WTC11 (cell line): ENCODE measurements at regions not wholly inside any gene's neighbourhood (a gene's known extent, or its start where the extent isn't known, plus 50 kb on each side); places are given as distances from the start of the nearest gene placed in this dataset.

ENCODE experiments used
- ATAC-seq: fragments of 200-7000 bp; cut with Tn5 transposase; 2 replicates; pipeline ENCODE4 v1.10.0; 2021; ENCODE audit warnings: mild to moderate bottlenecking, moderate library complexity
- CTCF ChIA-PET: fragments of 300-600 bp; sonication (Branson Sonifier 250); formaldehyde crosslinking; loops from one replicate; lab custom pipeline; 2021; ENCODE audit warnings: antibody characterized with exemption; lab: Charles Lee
- POLR2A ChIA-PET: fragments of 350-600 bp; sonication (Branson Sonifier 250); formaldehyde crosslinking; loops from one replicate; lab custom pipeline; 2021; ENCODE audit warnings: antibody characterized with exemption; lab: Charles Lee
- DNase-seq: peaks from one replicate; pipeline ENCODE4 v3.0.0; 2021; ENCODE audit warnings: low spot score
- H3K27ac Mint-ChIP-seq: 2 replicates; pipeline ENCODE4 v1.8.0; 2021; ENCODE audit warnings: mixed read lengths
- H3K27me3 Mint-ChIP-seq: 2 replicates; pipeline ENCODE4 v1.8.0; 2021; ENCODE audit warnings: low read depth, mild to moderate bottlenecking, moderate library complexity, mixed read lengths
- H3K36me3 Mint-ChIP-seq: 2 replicates; pipeline ENCODE4 v1.8.0; 2021; ENCODE audit warnings: mixed read lengths
- H3K4me1 Mint-ChIP-seq: 2 replicates; pipeline ENCODE4 v1.8.0; 2022; ENCODE audit warnings: mixed read lengths
- H3K4me3 Mint-ChIP-seq: 2 replicates; pipeline ENCODE4 v1.8.0; 2021; ENCODE audit warnings: mild to moderate bottlenecking, moderate library complexity, mixed read lengths
- H3K9me3 Mint-ChIP-seq: 2 replicates; pipeline ENCODE4 v1.8.0; 2021; ENCODE audit warnings: mixed read lengths
- E2F1 ChIP-seq: sonication (generic); formaldehyde crosslinking; IDR thresholded peaks from 2 replicates; pipeline ENCODE4 v1.8.0; 2022; ENCODE audit warnings: mild to moderate bottlenecking, missing genetic modification reagents
- ELF4 ChIP-seq: sonication (generic); formaldehyde crosslinking; IDR thresholded peaks from 2 replicates; pipeline ENCODE4 v1.8.1; 2022; ENCODE audit warnings: low read depth, mild to moderate bottlenecking, moderate library complexity, missing genetic modification reagents
- FOXK1 ChIP-seq: sonication (generic); formaldehyde crosslinking; IDR thresholded peaks from 2 replicates; pipeline ENCODE4 v1.8.0; 2022; ENCODE audit warnings: mild to moderate bottlenecking, moderate library complexity, missing genetic modification reagents
- GRHL2 ChIP-seq: fragments of 250-450 bp; sonication (Bioruptor Pico); IDR thresholded peaks from 2 replicates; pipeline ENCODE4 v1.8.0; 2022; ENCODE audit warnings: mild to moderate bottlenecking, moderate library complexity; ENCODE audit not compliant: insufficient replicate concordance, severe bottlenecking
- JUN ChIP-seq: sonication (generic); formaldehyde crosslinking; IDR thresholded peaks from 2 replicates; pipeline ENCODE4 v1.8.0; 2023; ENCODE audit warnings: mild to moderate bottlenecking, missing genetic modification reagents
- KAT7 ChIP-seq: sonication (generic); formaldehyde crosslinking; IDR thresholded peaks from 2 replicates; pipeline ENCODE4 v1.8.1; 2023; ENCODE audit warnings: missing genetic modification reagents, mild to moderate bottlenecking, borderline replicate concordance
- MLX ChIP-seq: sonication (generic); formaldehyde crosslinking; IDR thresholded peaks from 2 replicates; pipeline ENCODE4 v1.8.1; 2023; ENCODE audit warnings: mild to moderate bottlenecking, missing genetic modification reagents, moderate library complexity
- SMAD3 ChIP-seq: sonication (generic); formaldehyde crosslinking; IDR thresholded peaks from 2 replicates; pipeline ENCODE4 v1.8.0; 2022; ENCODE audit warnings: missing genetic modification reagents, mild to moderate bottlenecking, borderline replicate concordance
- USF1 ChIP-seq: sonication (generic); formaldehyde crosslinking; IDR thresholded peaks from 2 replicates; pipeline ENCODE4 v1.8.0; 2022; ENCODE audit warnings: mild to moderate bottlenecking, missing genetic modification reagents
- ZBTB43 ChIP-seq: sonication (generic); formaldehyde crosslinking; IDR thresholded peaks from 2 replicates; pipeline ENCODE4 v1.8.1; 2023; ENCODE audit warnings: mild to moderate bottlenecking, missing genetic modification reagents
- ZNF121 ChIP-seq: sonication (generic); formaldehyde crosslinking; IDR thresholded peaks from 2 replicates; pipeline ENCODE4 v1.8.0; 2023; ENCODE audit warnings: missing genetic modification reagents
- TF ChIP-seq, protein P1 (sequence below): sonication (generic); formaldehyde crosslinking; IDR thresholded peaks from 2 replicates; pipeline ENCODE4 v1.8.0; 2022; ENCODE audit warnings: missing genetic modification reagents
- TF ChIP-seq, protein P2 (sequence below): fragments of 250-450 bp; sonication (Bioruptor Pico); IDR thresholded peaks from 2 replicates; pipeline ENCODE4 v1.9.0; 2021; ENCODE audit warnings: moderate library complexity, mild to moderate bottlenecking, inconsistent platforms, borderline replicate concordance
- TF ChIP-seq, protein P3 (sequence below): fragments of 250-450 bp; sonication (Bioruptor Pico); IDR thresholded peaks from 2 replicates; pipeline ENCODE4 v1.9.0; 2021; ENCODE audit warnings: mild to moderate bottlenecking
- TF ChIP-seq, protein P4 (sequence below): sonication (generic); formaldehyde crosslinking; conservative IDR thresholded peaks from 2 replicates; pipeline ENCODE4 v1.8.1; 2022; ENCODE audit warnings: mild to moderate bottlenecking, missing genetic modification reagents
- TF ChIP-seq, protein P5 (sequence below): fragments of 250-450 bp; sonication (Bioruptor Pico); IDR thresholded peaks from 2 replicates; pipeline ENCODE4 v1.9.0; 2021; ENCODE audit warnings: mild to moderate bottlenecking, borderline replicate concordance
- TF ChIP-seq, protein P6 (sequence below): sonication (generic); formaldehyde crosslinking; IDR thresholded peaks from 2 replicates; pipeline ENCODE4 v1.8.1; 2022; ENCODE audit warnings: low read depth, missing genetic modification reagents, borderline replicate concordance

DNA sequence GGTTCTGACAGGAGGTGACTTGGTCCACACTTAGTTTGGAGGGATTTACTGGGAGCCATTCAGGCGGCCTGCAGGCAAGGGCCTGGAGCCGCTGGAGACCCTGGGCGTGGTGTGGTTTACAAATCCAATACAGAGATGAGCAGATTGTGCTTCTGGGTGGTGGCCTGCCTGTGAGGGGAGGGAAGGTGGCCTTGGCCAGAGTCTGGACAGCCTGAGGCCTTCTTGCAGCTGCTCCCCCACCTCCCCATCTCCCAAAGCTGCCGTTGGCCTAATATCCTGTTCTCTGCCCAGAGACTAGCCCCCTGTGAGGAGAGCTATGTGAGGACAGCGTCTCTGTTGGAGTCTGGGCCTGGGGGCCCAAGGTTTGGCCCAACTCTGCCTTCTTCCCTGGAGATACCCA lies 163.9 kb upstream of the MAMLD1 start:
- TF ChIP-seq, protein P1, sequence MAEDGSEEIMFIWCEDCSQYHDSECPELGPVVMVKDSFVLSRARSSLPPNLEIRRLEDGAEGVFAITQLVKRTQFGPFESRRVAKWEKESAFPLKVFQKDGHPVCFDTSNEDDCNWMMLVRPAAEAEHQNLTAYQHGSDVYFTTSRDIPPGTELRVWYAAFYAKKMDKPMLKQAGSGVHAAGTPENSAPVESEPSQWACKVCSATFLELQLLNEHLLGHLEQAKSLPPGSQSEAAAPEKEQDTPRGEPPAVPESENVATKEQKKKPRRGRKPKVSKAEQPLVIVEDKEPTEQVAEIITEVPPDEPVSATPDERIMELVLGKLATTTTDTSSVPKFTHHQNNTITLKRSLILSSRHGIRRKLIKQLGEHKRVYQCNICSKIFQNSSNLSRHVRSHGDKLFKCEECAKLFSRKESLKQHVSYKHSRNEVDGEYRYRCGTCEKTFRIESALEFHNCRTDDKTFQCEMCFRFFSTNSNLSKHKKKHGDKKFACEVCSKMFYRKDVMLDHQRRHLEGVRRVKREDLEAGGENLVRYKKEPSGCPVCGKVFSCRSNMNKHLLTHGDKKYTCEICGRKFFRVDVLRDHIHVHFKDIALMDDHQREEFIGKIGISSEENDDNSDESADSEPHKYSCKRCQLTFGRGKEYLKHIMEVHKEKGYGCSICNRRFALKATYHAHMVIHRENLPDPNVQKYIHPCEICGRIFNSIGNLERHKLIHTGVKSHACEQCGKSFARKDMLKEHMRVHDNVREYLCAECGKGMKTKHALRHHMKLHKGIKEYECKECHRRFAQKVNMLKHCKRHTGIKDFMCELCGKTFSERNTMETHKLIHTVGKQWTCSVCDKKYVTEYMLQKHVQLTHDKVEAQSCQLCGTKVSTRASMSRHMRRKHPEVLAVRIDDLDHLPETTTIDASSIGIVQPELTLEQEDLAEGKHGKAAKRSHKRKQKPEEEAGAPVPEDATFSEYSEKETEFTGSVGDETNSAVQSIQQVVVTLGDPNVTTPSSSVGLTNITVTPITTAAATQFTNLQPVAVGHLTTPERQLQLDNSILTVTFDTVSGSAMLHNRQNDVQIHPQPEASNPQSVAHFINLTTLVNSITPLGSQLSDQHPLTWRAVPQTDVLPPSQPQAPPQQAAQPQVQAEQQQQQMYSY (CRISPR knock-in tag) = no peak
- TF ChIP-seq, protein P2, sequence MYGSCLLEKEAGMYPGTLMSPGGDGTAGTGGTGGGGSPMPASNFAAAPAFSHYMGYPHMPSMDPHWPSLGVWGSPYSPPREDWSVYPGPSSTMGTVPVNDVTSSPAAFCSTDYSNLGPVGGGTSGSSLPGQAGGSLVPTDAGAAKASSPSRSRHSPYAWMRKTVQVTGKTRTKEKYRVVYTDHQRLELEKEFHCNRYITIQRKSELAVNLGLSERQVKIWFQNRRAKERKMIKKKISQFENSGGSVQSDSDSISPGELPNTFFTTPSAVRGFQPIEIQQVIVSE (CRISPR knock-in tag) = no peak
- no peak for TF ChIP-seq ZBTB43 (CRISPR knock-in tag)
- no peak for TF ChIP-seq SMAD3
- TF ChIP-seq USF1 (CRISPR knock-in tag) = no peak
- TF ChIP-seq, protein P3, sequence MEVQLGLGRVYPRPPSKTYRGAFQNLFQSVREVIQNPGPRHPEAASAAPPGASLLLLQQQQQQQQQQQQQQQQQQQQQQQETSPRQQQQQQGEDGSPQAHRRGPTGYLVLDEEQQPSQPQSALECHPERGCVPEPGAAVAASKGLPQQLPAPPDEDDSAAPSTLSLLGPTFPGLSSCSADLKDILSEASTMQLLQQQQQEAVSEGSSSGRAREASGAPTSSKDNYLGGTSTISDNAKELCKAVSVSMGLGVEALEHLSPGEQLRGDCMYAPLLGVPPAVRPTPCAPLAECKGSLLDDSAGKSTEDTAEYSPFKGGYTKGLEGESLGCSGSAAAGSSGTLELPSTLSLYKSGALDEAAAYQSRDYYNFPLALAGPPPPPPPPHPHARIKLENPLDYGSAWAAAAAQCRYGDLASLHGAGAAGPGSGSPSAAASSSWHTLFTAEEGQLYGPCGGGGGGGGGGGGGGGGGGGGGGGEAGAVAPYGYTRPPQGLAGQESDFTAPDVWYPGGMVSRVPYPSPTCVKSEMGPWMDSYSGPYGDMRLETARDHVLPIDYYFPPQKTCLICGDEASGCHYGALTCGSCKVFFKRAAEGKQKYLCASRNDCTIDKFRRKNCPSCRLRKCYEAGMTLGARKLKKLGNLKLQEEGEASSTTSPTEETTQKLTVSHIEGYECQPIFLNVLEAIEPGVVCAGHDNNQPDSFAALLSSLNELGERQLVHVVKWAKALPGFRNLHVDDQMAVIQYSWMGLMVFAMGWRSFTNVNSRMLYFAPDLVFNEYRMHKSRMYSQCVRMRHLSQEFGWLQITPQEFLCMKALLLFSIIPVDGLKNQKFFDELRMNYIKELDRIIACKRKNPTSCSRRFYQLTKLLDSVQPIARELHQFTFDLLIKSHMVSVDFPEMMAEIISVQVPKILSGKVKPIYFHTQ = no peak
- TF ChIP-seq JUN (CRISPR knock-in tag) = no peak
- TF ChIP-seq E2F1 (CRISPR knock-in tag) = no peak
- no peak for TF ChIP-seq ELF4
- TF ChIP-seq FOXK1 (CRISPR knock-in tag) = no peak
- no peak for TF ChIP-seq KAT7 (CRISPR knock-in tag)
- no peak for TF ChIP-seq MLX (CRISPR knock-in tag)
- TF ChIP-seq, protein P4, sequence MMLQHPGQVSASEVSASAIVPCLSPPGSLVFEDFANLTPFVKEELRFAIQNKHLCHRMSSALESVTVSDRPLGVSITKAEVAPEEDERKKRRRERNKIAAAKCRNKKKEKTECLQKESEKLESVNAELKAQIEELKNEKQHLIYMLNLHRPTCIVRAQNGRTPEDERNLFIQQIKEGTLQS (CRISPR knock-in tag) = no peak
- no peak for TF ChIP-seq ZNF121 (CRISPR knock-in tag)
- TF ChIP-seq GRHL2 = no peak
- TF ChIP-seq, protein P5, sequence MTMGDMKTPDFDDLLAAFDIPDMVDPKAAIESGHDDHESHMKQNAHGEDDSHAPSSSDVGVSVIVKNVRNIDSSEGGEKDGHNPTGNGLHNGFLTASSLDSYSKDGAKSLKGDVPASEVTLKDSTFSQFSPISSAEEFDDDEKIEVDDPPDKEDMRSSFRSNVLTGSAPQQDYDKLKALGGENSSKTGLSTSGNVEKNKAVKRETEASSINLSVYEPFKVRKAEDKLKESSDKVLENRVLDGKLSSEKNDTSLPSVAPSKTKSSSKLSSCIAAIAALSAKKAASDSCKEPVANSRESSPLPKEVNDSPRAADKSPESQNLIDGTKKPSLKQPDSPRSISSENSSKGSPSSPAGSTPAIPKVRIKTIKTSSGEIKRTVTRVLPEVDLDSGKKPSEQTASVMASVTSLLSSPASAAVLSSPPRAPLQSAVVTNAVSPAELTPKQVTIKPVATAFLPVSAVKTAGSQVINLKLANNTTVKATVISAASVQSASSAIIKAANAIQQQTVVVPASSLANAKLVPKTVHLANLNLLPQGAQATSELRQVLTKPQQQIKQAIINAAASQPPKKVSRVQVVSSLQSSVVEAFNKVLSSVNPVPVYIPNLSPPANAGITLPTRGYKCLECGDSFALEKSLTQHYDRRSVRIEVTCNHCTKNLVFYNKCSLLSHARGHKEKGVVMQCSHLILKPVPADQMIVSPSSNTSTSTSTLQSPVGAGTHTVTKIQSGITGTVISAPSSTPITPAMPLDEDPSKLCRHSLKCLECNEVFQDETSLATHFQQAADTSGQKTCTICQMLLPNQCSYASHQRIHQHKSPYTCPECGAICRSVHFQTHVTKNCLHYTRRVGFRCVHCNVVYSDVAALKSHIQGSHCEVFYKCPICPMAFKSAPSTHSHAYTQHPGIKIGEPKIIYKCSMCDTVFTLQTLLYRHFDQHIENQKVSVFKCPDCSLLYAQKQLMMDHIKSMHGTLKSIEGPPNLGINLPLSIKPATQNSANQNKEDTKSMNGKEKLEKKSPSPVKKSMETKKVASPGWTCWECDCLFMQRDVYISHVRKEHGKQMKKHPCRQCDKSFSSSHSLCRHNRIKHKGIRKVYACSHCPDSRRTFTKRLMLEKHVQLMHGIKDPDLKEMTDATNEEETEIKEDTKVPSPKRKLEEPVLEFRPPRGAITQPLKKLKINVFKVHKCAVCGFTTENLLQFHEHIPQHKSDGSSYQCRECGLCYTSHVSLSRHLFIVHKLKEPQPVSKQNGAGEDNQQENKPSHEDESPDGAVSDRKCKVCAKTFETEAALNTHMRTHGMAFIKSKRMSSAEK (CRISPR knock-in tag) = no peak
- TF ChIP-seq, protein P6, sequence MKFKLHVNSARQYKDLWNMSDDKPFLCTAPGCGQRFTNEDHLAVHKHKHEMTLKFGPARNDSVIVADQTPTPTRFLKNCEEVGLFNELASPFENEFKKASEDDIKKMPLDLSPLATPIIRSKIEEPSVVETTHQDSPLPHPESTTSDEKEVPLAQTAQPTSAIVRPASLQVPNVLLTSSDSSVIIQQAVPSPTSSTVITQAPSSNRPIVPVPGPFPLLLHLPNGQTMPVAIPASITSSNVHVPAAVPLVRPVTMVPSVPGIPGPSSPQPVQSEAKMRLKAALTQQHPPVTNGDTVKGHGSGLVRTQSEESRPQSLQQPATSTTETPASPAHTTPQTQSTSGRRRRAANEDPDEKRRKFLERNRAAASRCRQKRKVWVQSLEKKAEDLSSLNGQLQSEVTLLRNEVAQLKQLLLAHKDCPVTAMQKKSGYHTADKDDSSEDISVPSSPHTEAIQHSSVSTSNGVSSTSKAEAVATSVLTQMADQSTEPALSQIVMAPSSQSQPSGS (CRISPR knock-in tag) = no peak
- no peaks in the 10 kb centered on the region for H3K9me3 Mint-ChIP-seq
- no peak overlapping the region for H3K27ac Mint-ChIP-seq
- peaks cover 3% of the 10 kb centered on the region; the same call in 1 of the 2 replicates for H3K4me1 Mint-ChIP-seq
- no peak for DNase-seq
- CTCF ChIA-PET = no interaction called here
- no peaks in the 10 kb centered on the region for H3K27me3 Mint-ChIP-seq
- POLR2A ChIA-PET = no interaction called here
- no peaks in the 10 kb centered on the region for H3K36me3 Mint-ChIP-seq
- no peak overlapping the region for H3K4me3 Mint-ChIP-seq
- no peak for ATAC-seq
